GM23338 (cell line): ENCODE measurements at regions not wholly inside any gene's neighbourhood (a gene's known extent, or its start where the extent isn't known, plus 50 kb on each side); places are given as distances from the start of the nearest gene placed in this dataset.

Source experiments
- CREB1 ChIP-seq: fragments of 250-450 bp; sonication (Bioruptor Pico); IDR thresholded peaks from 2 replicates; pipeline ENCODE4 v1.5.0; 2020; ENCODE audit warnings: low read depth, mild to moderate bottlenecking, moderate library complexity
- EZH2 ChIP-seq: fragments of 200-600 bp; sonication (generic); IDR thresholded peaks from one replicate; pipeline ENCODE4 v1.8.0; 2017; ENCODE audit warnings: antibody characterized with exemption, mild to moderate bottlenecking, low read depth; ENCODE audit not compliant: unreplicated experiment
- EZH2phosphoT487 ChIP-seq: fragments of 200-600 bp; sonication (generic); IDR thresholded peaks from one replicate; pipeline ENCODE4 v1.8.1; 2018; ENCODE audit warnings: antibody characterized with exemption; ENCODE audit not compliant: unreplicated experiment
- JUNB ChIP-seq: IDR thresholded peaks from one replicate; pipeline ENCODE4 v1.6.1; 2016; ENCODE audit warnings: antibody characterized with exemption; ENCODE audit not compliant: unreplicated experiment
- NANOG ChIP-seq: IDR thresholded peaks from 2 replicates; pipeline ENCODE4 v1.6.1; 2016; ENCODE audit warnings: antibody characterized with exemption, borderline replicate concordance
- POLR2AphosphoS5 ChIP-seq: IDR thresholded peaks from 2 replicates; pipeline ENCODE4 v1.6.1; 2016; ENCODE audit warnings: antibody characterized with exemption, low read depth
- STAT1 ChIP-seq: IDR thresholded peaks from one replicate; pipeline ENCODE4 v1.6.1; 2016; ENCODE audit warnings: antibody characterized with exemption; ENCODE audit not compliant: unreplicated experiment
- ZNF114 ChIP-seq: fragments of 250-450 bp; sonication (Bioruptor Pico); IDR thresholded peaks from 2 replicates; pipeline ENCODE4 v1.5.0; 2020; ENCODE audit warnings: mild to moderate bottlenecking, moderate library complexity
- ZNF331 ChIP-seq: fragments of 250-450 bp; sonication (Bioruptor Pico); IDR thresholded peaks from 2 replicates; pipeline ENCODE4 v1.5.0; 2020; ENCODE audit warnings: low read depth, mild to moderate bottlenecking, moderate library complexity
- TF ChIP-seq, protein P1 (sequence below), 2 experiments: fragments of 200-600 bp in 1 of 2; sonication (generic) in 1 of 2; conservative IDR thresholded peaks; 2 replicates each; pipeline versions ENCODE4 v1.5.1 to v1.6.1; 2016 to 2017; ENCODE audit warnings: antibody characterized with exemption in 2 of 2, low read depth in 2 of 2, mild to moderate bottlenecking in 2 of 2, moderate library complexity in 1 of 2
- TF ChIP-seq, protein P2 (sequence below): IDR thresholded peaks from one replicate; pipeline ENCODE4 v1.6.1; 2018; ENCODE audit warnings: antibody characterized with exemption; ENCODE audit not compliant: unreplicated experiment
- TF ChIP-seq, protein P3 (sequence below): IDR thresholded peaks from 2 replicates; pipeline ENCODE4 v1.6.1; 2016; ENCODE audit warnings: antibody characterized with exemption

DNA sequence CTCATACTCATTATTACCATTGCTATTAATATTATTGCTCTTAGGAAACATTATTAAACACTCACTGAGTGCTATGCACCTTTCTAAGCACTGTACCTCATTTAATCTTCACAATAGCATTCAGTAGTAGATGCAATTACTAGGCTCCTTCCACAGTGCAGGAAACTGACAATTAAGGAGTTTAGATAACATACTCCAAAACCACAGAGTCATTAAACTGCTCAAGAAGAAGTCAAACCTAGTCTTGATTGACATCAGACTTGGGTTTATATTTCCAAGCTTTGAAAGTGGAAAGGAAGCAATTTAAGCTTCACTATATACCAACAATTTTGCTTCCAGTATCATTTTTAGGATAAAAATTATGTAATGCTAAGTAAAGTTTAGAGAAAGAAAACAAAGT is 490.1 kb upstream of the ARRDC4 start:
- TF ChIP-seq, protein P1, sequence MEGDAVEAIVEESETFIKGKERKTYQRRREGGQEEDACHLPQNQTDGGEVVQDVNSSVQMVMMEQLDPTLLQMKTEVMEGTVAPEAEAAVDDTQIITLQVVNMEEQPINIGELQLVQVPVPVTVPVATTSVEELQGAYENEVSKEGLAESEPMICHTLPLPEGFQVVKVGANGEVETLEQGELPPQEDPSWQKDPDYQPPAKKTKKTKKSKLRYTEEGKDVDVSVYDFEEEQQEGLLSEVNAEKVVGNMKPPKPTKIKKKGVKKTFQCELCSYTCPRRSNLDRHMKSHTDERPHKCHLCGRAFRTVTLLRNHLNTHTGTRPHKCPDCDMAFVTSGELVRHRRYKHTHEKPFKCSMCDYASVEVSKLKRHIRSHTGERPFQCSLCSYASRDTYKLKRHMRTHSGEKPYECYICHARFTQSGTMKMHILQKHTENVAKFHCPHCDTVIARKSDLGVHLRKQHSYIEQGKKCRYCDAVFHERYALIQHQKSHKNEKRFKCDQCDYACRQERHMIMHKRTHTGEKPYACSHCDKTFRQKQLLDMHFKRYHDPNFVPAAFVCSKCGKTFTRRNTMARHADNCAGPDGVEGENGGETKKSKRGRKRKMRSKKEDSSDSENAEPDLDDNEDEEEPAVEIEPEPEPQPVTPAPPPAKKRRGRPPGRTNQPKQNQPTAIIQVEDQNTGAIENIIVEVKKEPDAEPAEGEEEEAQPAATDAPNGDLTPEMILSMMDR (conservative IDR thresholded peaks at IDR 0.05; ENCODE audit: low read depth in 2 of 2), result no peak
- no peak for TF ChIP-seq CREB1 (CRISPR knock-in tag)
- no peak for TF ChIP-seq ZNF114 (CRISPR knock-in tag)
- no peak for TF ChIP-seq JUNB
- no peak for TF ChIP-seq ZNF331
- TF ChIP-seq, protein P2, sequence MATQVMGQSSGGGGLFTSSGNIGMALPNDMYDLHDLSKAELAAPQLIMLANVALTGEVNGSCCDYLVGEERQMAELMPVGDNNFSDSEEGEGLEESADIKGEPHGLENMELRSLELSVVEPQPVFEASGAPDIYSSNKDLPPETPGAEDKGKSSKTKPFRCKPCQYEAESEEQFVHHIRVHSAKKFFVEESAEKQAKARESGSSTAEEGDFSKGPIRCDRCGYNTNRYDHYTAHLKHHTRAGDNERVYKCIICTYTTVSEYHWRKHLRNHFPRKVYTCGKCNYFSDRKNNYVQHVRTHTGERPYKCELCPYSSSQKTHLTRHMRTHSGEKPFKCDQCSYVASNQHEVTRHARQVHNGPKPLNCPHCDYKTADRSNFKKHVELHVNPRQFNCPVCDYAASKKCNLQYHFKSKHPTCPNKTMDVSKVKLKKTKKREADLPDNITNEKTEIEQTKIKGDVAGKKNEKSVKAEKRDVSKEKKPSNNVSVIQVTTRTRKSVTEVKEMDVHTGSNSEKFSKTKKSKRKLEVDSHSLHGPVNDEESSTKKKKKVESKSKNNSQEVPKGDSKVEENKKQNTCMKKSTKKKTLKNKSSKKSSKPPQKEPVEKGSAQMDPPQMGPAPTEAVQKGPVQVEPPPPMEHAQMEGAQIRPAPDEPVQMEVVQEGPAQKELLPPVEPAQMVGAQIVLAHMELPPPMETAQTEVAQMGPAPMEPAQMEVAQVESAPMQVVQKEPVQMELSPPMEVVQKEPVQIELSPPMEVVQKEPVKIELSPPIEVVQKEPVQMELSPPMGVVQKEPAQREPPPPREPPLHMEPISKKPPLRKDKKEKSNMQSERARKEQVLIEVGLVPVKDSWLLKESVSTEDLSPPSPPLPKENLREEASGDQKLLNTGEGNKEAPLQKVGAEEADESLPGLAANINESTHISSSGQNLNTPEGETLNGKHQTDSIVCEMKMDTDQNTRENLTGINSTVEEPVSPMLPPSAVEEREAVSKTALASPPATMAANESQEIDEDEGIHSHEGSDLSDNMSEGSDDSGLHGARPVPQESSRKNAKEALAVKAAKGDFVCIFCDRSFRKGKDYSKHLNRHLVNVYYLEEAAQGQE, result no peak
- no peak for TF ChIP-seq EZH2phosphoT487
- no peak for TF ChIP-seq NANOG
- no peak for TF ChIP-seq EZH2
- no peak for TF ChIP-seq POLR2AphosphoS5
- TF ChIP-seq, protein P3, sequence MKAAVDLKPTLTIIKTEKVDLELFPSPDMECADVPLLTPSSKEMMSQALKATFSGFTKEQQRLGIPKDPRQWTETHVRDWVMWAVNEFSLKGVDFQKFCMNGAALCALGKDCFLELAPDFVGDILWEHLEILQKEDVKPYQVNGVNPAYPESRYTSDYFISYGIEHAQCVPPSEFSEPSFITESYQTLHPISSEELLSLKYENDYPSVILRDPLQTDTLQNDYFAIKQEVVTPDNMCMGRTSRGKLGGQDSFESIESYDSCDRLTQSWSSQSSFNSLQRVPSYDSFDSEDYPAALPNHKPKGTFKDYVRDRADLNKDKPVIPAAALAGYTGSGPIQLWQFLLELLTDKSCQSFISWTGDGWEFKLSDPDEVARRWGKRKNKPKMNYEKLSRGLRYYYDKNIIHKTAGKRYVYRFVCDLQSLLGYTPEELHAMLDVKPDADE, result no peak
- no peak for TF ChIP-seq STAT1
